Panc1 (cell line): ENCODE measurements at regions not wholly inside any gene's neighbourhood (a gene's known extent, or its start where the extent isn't known, plus 50 kb on each side); places are given as distances from the start of the nearest gene placed in this dataset.

Source experiments
- ATAC-seq: fragments of 200-7000 bp; cut with Tn5 transposase; 2 replicates; pipeline ENCODE4 v1.9.1; 2020; ENCODE audit warnings: mild to moderate bottlenecking, moderate library complexity
- BruUV-seq: library from RNA; stranded (reverse); fragments of 400-500 nt; replicated peaks from 2 replicates; lab custom pipeline; 2021; lab: Mats Ljungman, UMichigan
- CTCF ChIA-PET: fragments of 300-600 bp; sonication (Branson Sonifier 250); formaldehyde crosslinking; loops from one replicate; lab custom pipeline; 2022; ENCODE audit warnings: antibody characterized with exemption; lab: Charles Lee
- POLR2A ChIA-PET: fragments of 300-600 bp; sonication (Branson Sonifier 250); formaldehyde crosslinking; loops from one replicate; lab custom pipeline; 2022; ENCODE audit warnings: antibody characterized with exemption; lab: Charles Lee
- DNase-seq: peaks from one replicate; pipeline ENCODE4 v3.0.0-alpha.2; 2010; ENCODE audit warnings: low read depth, low spot score
- H3K27ac ChIP-seq: 2 replicates; pipeline ENCODE4 v1.5.1; 2011; ENCODE audit warnings: mild to moderate bottlenecking, low read length, inconsistent platforms
- H3K27me3 ChIP-seq: fragments of 200-500 bp; sonication (Bioruptor generic); 2 replicates; pipeline ENCODE4 v1.6.0; 2014; ENCODE audit warnings: low read length, inconsistent platforms; ENCODE audit not compliant: control insufficient read depth, insufficient read depth
- H3K36me3 ChIP-seq: fragments of 200-500 bp; sonication (Bioruptor generic); 2 replicates; pipeline ENCODE4 v1.5.1; 2014; ENCODE audit warnings: inconsistent platforms, mild to moderate bottlenecking, low read length, moderate library complexity; ENCODE audit not compliant: control insufficient read depth, insufficient read depth
- H3K4me1 ChIP-seq: 2 replicates; pipeline ENCODE4 v1.5.1; 2011; ENCODE audit warnings: inconsistent platforms, mild to moderate bottlenecking, low read length, moderate library complexity; ENCODE audit not compliant: control insufficient read depth, insufficient read depth
- H3K4me3 ChIP-seq, 2 experiments: 2 replicates each; pipeline ENCODE4 v1.5.1; 2011 to 2012; ENCODE audit warnings: low read depth in 2 of 2, low read length in 2 of 2, mild to moderate bottlenecking in 2 of 2, inconsistent platforms in 1 of 2, moderate library complexity in 1 of 2
- H3K9me3 ChIP-seq: fragments of 200-500 bp; sonication (Bioruptor generic); 2 replicates; pipeline ENCODE4 v1.5.1; 2014; ENCODE audit warnings: low read depth, mild to moderate bottlenecking, inconsistent platforms, low read length, moderate library complexity; ENCODE audit not compliant: control insufficient read depth, insufficient read depth
- CTCF ChIP-seq: fragments of 450-650 bp; IDR thresholded peaks from 2 replicates; pipeline ENCODE4 v1.5.1; 2017; ENCODE audit warnings: mild to moderate bottlenecking
- POLR2AphosphoS5 ChIP-seq: IDR thresholded peaks from 2 replicates; pipeline ENCODE4 v1.6.1; 2012; ENCODE audit warnings: mild to moderate bottlenecking, low read depth, low read length, moderate library complexity
- SIN3A ChIP-seq: IDR thresholded peaks from 2 replicates; pipeline ENCODE4 v1.6.1; 2012; ENCODE audit warnings: low read depth, mild to moderate bottlenecking, low read length, moderate library complexity, borderline replicate concordance; ENCODE audit not compliant: insufficient read depth
- TCF7L2 ChIP-seq: IDR thresholded peaks from 2 replicates; pipeline ENCODE4 v1.6.1; 2011; ENCODE audit warnings: mild to moderate bottlenecking, low read depth, low read length, inconsistent platforms
- in situ Hi-C: cut with HindIII; loops from 2 replicates; pipeline ENCODE4 v1.10.0; 2016; ENCODE audit warnings: low sequenced_read_pairs, low pct_unique_long_range_greater_than_20kb
- intact Hi-C: fragments of 100-400 bp; cut with micrococcal nuclease; formaldehyde crosslinking; loops from one replicate; pipeline ENCODE4 v1.10.0; 2022; ENCODE audit not compliant: unreplicated experiment
- TF ChIP-seq, protein P1 (sequence below), 2 experiments: IDR thresholded peaks; 2 replicates each; pipeline ENCODE4 v1.6.1; 2011 to 2012; ENCODE audit warnings: low read depth in 2 of 2, control low read depth in 1 of 2, low read length in 1 of 2, mild to moderate bottlenecking in 1 of 2, moderate library complexity in 1 of 2; ENCODE audit not compliant: insufficient read depth in 1 of 2

GRCh38 chr6:50956014-50956413 is 137.3 kb downstream of the TFAP2B start:
- H3K4me3 ChIP-seq, result no peak overlapping the region
- CTCF ChIA-PET, result no interaction called here
- DNase-seq, result no peak
- H3K27ac ChIP-seq, result no peak overlapping the region
- ATAC-seq, result no peak
- in situ Hi-C loops (no loop called here), intact Hi-C loops (no loop called here)
- H3K4me1 ChIP-seq, result no peaks in the 10 kb centered on the region
- no peaks in the 10 kb centered on the region for H3K9me3 ChIP-seq
- POLR2A ChIA-PET, result no interaction called here
- H3K36me3 ChIP-seq, result no peaks in the 10 kb centered on the region
- no TSS peak for BruUV-seq
- no peak for TF ChIP-seq CTCF
- no peak for TF ChIP-seq POLR2AphosphoS5
- TF ChIP-seq TCF7L2, result no peak
- TF ChIP-seq, protein P1, sequence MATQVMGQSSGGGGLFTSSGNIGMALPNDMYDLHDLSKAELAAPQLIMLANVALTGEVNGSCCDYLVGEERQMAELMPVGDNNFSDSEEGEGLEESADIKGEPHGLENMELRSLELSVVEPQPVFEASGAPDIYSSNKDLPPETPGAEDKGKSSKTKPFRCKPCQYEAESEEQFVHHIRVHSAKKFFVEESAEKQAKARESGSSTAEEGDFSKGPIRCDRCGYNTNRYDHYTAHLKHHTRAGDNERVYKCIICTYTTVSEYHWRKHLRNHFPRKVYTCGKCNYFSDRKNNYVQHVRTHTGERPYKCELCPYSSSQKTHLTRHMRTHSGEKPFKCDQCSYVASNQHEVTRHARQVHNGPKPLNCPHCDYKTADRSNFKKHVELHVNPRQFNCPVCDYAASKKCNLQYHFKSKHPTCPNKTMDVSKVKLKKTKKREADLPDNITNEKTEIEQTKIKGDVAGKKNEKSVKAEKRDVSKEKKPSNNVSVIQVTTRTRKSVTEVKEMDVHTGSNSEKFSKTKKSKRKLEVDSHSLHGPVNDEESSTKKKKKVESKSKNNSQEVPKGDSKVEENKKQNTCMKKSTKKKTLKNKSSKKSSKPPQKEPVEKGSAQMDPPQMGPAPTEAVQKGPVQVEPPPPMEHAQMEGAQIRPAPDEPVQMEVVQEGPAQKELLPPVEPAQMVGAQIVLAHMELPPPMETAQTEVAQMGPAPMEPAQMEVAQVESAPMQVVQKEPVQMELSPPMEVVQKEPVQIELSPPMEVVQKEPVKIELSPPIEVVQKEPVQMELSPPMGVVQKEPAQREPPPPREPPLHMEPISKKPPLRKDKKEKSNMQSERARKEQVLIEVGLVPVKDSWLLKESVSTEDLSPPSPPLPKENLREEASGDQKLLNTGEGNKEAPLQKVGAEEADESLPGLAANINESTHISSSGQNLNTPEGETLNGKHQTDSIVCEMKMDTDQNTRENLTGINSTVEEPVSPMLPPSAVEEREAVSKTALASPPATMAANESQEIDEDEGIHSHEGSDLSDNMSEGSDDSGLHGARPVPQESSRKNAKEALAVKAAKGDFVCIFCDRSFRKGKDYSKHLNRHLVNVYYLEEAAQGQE (IDR thresholded peaks at IDR 0.05; ENCODE audit: insufficient read depth in 1 of 2, low read depth in 2 of 2, low read length in 1 of 2), result no peak
- TF ChIP-seq SIN3A, result no peak
- H3K27me3 ChIP-seq, result no peaks in the 10 kb centered on the region

DNA sequence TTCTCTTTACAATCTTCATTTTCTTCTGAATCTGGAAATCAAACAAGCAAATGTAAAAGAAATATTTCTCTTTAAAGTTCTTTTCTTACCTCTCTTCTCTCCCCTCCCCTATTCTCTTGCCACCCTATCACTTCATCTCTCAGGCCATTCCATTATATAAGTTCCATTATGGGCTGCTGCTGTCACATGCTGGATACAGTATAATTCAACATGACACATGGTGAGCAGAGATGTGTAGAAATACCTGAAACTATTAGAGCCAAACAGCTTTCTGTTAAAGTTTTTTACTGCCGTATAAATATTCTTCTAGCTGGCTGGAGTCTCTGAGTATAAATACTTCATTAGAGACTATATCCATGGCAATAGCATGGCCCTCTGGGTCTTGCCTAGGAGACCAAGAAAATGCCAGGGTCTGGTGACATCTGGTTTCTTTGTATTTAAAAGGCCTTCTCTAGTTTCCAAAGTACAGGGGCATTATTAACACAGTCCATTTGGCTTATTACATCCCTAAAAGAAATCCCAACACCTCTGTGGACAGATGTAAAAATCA is 139.6 kb downstream of the TFAP2B start:
- POLR2A ChIA-PET, result no interaction called here
- H3K9me3 ChIP-seq, result no peaks in the 10 kb centered on the region
- TF ChIP-seq CTCF (no peak), TCF7L2 (no peak), POLR2AphosphoS5 (no peak), SIN3A (no peak)
- TF ChIP-seq, protein P1 (IDR thresholded peaks at IDR 0.05; ENCODE audit: insufficient read depth in 1 of 2, low read depth in 2 of 2, low read length in 1 of 2), result no peak
- H3K4me3 ChIP-seq, result no peak overlapping the region
- H3K27me3 ChIP-seq, result no peaks in the 10 kb centered on the region
- in situ Hi-C loops, result no loop called here
- H3K27ac ChIP-seq, result no peak overlapping the region
- no TSS peak for BruUV-seq
- H3K36me3 ChIP-seq, result no peaks in the 10 kb centered on the region
- DNase-seq, result no peak
- intact Hi-C loops, result no loop called here
- no peaks in the 10 kb centered on the region for H3K4me1 ChIP-seq
- CTCF ChIA-PET, result no interaction called here
- ATAC-seq, result no peak
